T-helper 9 cell (primary cell): ENCODE measurements at regions not wholly inside any gene's neighbourhood (a gene's known extent, or its start where the extent isn't known, plus 50 kb on each side); places are given as distances from the start of the nearest gene placed in this dataset.

Experiments
- DNase-seq: peaks from one replicate; pipeline ENCODE4 v3.0.0-alpha.2; 2020

- no peak for DNase-seq
These were observed 496.7 kb downstream of the SPRY1 start for GRCh38 chr4:123893011-123893981.

GRCh38 chr4:123896446-123897071 lies 500.0 kb downstream of the SPRY1 start:
- no peak for DNase-seq

GRCh38 chr4:123898946-123899666 lies 502.5 kb downstream of the SPRY1 start:
- no peak for DNase-seq

GRCh38 chr4:123904882-123905281 lies 508.3 kb downstream of the SPRY1 start:
- no peak for DNase-seq

DNA sequence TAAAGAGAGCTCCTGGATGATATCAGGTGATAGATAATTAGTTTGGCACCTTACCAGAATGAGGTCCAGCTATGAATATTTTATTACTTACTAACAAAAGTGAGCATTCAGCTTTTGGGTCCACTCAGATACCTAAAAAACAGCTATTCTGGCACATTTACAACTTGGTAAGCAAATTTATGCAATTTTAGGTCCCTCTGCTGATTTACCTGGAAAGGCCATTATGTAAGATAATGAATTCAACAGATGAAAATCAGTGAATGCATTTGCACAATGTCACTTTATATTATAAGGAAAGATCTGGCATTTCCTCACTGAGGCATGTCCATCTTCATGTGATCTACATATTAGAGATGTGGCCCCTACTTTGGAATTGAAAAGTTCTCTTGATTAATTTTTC lies 517.0 kb downstream of the SPRY1 start:
- DNase-seq = no peak

DNA sequence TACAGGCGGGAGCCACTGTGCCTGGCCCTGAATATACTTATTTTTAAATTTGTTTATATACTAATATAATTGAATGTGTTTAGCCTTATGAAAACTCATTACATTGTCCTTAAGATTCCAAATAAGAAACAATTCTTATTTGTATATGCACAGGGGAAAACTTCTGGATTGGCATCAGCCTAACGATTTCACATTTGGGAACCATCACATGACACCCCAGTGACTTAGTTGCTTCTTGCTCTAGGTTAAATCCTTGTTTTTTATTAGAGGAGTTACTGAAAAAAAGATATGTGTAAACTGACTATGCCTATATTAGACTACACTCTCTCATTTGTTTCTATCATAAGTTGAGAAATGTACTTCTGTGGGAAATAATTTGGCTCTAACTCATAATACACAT lies 520.2 kb downstream of the SPRY1 start:
- no peak for DNase-seq

- no peak for DNase-seq
These were observed 523.0 kb downstream of the SPRY1 start for GRCh38 chr4:123919576-123920098.

GRCh38 chr4:123921339-123921738 lies 524.7 kb downstream of the SPRY1 start:
- no peak for DNase-seq

- DNase-seq = no peak
These were observed 526.3 kb downstream of the SPRY1 start for GRCh38 chr4:123922847-123923246.

DNA sequence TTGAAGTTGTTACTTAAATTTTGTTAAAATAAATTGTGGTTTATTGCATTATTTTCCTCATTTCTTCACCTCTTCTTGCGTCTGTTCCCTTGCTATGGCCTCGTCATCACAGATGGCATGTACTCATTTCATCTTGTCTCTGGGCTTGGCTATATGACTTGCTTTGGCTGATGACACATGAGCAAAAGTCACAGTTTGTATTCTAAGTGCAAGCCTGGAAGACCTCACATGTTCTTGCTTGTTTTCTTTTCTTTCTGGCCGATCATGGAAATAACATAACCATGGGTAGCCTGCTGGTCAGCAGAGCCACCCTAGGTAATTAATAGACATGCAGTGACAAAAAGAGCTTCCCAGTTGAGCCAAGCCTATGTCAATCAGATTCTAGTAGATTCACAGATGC lies 527.9 kb downstream of the SPRY1 start:
- DNase-seq = no peak

- no peak for DNase-seq
These were observed 533.0 kb downstream of the SPRY1 start for GRCh38 chr4:123929565-123929964.

DNA sequence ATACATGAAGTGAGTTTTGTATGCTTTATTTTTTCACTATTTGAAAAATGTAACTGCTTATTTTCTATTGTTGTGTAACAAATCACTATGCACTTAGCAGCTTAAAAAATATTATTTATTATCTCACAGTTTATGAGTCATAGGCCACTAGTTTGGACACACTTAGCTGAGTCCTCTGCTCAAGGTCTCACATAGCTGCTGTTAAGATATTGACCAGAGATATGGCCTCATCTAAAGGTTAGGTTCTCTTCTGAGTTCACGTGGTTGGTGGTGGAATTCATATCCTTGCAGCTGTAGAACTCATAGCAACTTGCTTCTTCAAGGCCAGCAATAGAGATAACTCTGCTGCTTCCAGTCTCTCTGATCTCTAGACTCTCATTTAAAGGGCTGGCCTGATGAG lies 534.4 kb downstream of the SPRY1 start:
- no peak for DNase-seq

- no peak for DNase-seq
These were observed 537.5 kb downstream of the SPRY1 start for GRCh38 chr4:123934096-123934495.

DNA sequence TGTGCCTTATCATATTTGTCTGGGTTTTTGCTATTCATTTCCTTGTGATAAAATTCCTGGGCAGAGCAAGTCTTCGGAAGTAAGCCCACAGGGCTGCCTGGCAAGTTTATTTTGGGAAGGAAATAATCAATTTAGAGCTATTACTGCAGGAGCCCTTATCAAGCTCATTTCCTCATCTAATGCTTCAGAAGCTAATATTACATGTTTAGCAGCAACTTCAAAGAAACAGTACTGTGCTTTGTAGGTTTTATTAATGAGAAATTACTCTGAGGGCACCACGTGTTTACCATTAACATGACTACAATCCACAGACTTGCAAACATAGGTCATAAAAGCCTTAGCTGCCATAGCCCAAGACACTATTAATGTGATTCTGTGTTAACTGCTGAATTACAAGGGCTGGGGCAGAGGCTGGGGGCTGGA lies 540.0 kb downstream of the SPRY1 start:
- no peak for DNase-seq

DNA sequence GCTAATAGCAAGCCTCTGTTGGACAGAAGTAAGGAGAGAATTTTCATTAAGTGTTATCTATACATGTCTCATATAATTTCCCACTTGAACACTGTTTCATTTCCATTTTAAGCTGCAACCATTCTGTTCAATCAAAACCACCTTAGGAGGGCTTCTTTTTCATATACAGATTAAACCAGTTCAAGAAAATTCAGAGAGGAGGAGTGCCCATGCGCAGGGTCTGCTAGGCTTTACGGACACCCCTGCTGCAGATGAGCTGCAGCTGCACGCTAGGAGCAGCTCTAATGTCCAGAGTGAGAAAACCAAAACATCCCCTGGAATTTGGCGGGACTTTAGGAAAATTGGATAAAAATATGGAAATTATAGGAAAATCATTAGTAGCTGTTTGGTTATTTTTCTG lies 541.0 kb downstream of the SPRY1 start:
- no peak for DNase-seq

- DNase-seq = no peak
These were observed 543.0 kb downstream of the SPRY1 start for GRCh38 chr4:123939621-123940020.

- no peak for DNase-seq
These were observed 544.0 kb downstream of the SPRY1 start for GRCh38 chr4:123940604-123941003.

DNA sequence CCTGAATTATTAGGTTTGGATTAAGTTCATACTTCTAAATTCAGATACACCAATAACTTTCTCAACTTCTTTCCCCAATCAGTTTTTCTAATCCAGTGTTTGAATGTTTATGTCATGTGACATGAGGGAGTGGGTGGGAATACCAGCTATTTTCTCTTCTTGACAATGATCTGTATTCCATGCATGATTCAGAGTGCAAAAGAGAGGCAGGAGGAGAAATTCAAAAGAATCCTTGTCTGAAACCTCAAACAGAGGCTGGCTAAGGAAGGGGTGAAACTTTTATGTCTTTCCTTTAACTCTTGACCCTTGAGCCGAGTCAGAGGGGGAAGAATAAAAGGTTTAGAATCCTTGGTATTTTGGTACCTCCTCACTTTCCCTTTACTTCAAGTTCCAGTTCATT lies 544.7 kb downstream of the SPRY1 start:
- no peak for DNase-seq

DNA sequence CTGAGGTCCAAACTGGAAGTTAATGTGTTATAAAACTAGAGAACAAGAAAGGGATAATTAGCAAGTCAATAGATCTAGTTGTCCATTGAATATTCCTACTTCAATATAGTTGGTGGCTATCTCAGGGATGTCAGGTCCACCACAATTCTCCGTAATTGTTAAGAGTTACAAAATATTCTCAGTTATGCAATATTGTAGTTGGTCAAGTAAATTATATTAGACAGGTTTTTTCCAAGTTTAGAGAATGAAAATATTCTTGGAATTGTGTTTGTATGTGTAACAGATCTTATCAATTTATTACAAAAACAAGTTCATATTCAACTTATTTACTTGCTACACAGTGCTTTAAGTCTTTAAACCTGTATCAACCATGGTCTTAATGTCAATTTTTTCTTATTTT lies 547.4 kb downstream of the SPRY1 start:
- no peak for DNase-seq

DNA sequence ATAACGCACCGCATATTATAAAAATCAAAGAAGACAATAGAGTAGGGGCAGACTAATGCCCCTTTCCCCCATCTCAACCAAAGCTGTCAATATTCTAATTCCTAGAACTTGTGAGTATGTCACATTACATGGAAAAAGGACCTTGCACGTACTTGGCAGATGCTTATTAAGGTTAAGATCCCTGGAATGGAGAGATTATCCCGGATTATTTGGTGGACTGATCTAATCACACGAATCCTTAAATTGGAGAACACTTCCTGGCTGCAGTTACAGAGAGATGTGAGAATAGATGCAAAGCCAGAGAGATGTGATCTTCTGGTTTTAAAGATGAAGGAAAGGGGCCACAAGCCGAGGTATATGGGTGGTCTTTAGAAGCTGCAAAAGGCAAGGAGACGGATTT lies 548.7 kb downstream of the SPRY1 start:
- no peak for DNase-seq

DNA sequence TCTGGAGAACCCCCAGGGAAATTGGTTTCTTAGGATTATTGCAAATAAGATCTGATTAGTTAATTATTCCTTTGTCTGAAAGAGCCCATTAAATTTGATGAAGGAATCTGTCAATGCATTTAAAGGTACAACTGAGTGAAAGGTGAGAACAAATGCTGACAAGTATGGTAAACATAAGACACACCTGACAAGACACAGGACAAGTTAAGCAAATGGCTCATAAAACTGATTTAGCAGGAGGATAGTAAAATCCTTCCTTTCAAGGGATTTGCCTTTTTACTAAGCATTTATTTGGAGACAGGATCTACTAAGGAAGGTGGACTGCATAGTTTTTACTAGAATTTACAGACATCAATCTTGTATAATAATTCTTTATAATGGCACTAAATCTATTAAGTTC lies 553.9 kb downstream of the SPRY1 start:
- no peak for DNase-seq

DNA sequence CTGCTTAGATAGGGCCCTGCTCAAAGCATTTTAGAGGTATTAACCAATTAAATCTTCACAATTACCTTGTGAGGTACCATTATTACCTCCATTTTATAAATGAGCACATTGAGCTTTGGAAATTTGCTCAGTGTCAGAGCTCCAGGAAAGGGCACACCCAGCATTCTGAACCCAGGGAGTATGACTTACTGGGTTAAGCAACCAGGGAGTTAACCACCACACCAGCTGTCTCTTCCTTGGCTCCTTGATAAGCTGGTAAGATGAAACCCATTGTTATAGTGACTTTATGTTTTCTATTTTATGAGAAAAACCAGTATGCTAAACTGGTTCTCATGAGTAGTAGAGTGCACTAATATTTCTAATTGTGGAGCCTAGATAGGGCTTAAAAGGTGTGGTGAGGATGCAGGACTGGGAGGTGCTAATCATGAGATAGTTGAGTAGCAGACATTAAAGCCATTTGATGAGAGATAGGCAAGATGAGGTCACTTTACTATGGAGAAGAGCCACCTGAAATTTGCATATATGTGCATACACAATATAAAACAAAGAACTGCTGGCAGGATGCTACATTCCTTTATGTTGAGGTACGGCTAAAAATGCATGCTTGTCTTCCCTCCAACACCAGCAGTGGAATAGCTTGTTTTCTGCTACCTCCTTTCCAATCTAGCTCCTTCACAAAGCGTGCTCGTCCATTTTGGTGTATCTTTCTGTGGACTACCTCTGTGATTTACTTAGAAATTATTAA lies 556.1 kb downstream of the SPRY1 start:
- no peak for DNase-seq

GRCh38 chr4:123953566-123953965 lies 557.0 kb downstream of the SPRY1 start:
- no peak for DNase-seq
